ENCODE measurements at regions not wholly inside any gene's neighbourhood (a gene's known extent, or its start where the extent isn't known, plus 50 kb on each side); places are given as distances from the start of the nearest gene placed in this dataset.
"Not testable (repeated sequence)": the region's sequence is repeated elsewhere in the genome, so short reads cannot be mapped to it uniquely, and the experiment has no call there.

DNA sequence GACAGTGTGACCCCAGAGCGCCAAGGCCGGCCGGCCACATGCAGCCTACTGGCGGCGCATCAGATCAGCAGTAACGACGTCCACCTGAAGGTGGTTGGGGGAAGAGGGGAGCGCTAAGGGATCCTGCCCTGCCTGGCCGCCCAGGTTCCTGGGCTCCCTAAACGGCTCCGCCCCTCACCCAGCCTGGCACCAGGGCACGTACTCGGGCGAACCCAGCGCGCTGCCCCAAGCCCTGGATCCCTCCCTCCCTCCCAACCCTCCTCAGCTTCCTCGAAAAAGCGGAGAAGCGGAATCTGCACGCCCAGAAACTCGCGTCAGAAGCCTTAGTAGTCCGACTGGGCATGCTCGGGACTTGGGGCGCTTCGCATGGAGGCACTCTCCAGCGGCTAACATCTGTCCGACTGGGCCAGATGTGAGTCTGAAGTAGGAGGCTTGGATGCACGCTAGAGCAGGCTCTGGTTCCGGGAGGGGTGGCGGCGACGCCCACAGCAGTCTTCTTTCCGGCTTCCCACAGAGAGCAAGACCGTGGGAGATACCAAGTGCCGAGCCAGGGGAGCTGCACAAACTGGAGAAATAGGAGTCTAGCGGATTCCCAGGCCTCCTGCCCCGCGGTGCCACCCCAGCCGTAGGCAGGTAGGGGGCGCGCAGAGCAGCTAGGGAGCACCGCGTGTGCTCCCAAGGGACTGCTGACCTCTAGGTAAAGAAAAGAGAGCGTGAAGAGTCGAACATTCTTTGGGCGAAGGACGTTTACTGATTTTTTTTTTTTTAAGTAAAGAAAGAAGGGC lies 114.3 kb upstream of the TEX13C start:
- DNase-seq (ENCODE audit: low spot score): peak; percentile 12
- TF ChIP-seq, protein P1, sequence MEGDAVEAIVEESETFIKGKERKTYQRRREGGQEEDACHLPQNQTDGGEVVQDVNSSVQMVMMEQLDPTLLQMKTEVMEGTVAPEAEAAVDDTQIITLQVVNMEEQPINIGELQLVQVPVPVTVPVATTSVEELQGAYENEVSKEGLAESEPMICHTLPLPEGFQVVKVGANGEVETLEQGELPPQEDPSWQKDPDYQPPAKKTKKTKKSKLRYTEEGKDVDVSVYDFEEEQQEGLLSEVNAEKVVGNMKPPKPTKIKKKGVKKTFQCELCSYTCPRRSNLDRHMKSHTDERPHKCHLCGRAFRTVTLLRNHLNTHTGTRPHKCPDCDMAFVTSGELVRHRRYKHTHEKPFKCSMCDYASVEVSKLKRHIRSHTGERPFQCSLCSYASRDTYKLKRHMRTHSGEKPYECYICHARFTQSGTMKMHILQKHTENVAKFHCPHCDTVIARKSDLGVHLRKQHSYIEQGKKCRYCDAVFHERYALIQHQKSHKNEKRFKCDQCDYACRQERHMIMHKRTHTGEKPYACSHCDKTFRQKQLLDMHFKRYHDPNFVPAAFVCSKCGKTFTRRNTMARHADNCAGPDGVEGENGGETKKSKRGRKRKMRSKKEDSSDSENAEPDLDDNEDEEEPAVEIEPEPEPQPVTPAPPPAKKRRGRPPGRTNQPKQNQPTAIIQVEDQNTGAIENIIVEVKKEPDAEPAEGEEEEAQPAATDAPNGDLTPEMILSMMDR (IDR thresholded peaks at IDR 0.05; ENCODE audit: extremely low read depth, insufficient read depth, missing control alignments): no peak
- in situ Hi-C loops (cut with MboI; ENCODE audit: low pct_unique_long_range_greater_than_20kb, low sequenced_read_pairs, unreplicated experiment): no loop called here

DNA sequence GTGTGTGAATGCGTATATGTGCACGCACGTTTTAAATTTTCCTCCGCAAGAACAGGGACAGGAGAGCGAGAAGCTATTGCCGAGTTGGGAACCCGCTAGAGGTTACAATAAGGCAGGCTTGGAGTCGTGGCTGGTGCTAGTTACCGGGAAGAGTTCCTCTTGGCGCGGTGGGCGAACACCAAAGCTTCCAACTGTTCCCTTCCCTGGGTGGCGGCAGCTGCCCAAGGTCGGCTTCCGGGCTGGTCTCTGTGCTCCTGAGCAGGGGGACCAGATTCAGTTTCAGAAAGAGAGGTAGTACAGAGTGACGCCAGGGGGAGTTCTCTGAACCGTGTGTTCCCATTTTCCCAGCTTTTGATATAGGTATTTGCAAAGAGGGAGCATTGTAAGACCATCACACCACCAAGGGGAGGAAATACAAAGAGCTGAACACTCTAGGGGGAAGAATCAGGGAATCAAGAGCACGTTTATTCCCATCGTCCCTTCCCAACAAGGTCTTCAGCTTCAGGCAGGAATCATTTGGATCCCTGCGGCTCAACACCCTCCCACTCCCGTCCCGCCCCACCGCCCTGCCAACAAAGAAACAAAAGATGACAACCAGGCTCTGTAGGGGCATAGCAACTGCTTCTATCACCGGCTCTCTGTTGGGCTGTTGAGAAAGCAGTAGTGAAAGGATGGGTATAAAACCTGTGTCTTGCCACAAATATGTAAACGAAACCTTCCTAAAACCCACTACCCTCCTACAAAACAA lies 113.6 kb upstream of the TEX13C start:
- no peak for DNase-seq (ENCODE audit: low spot score)
- in situ Hi-C loops (cut with MboI; ENCODE audit: low pct_unique_long_range_greater_than_20kb, low sequenced_read_pairs, unreplicated experiment): no loop called here
- TF ChIP-seq, protein P1 (IDR thresholded peaks at IDR 0.05; ENCODE audit: extremely low read depth, insufficient read depth, missing control alignments): no peak

DNA sequence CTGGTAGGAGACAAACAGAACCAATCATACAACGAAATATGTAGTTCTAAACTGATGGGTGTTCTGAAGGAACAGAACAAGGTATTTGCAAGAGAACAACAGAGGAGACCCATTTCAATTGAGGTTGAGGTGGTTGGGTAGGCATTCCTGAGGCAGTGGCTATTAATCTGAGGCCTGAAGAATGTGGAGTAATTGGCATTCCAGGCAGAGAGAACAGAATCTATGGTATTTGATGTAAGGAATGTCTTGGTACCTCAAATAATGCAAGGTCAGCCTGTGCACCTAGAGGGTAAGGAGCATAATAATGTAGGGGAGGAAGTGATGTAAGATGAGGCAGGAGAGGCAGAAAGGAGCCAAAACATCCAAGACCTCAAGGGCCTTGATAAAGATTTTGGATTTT lies 109.5 kb upstream of the TEX13C start:
- no peak for DNase-seq (ENCODE audit: low spot score)
- in situ Hi-C loops (cut with MboI; ENCODE audit: low pct_unique_long_range_greater_than_20kb, low sequenced_read_pairs, unreplicated experiment): no loop called here
- TF ChIP-seq, protein P1 (IDR thresholded peaks at IDR 0.05; ENCODE audit: extremely low read depth, insufficient read depth, missing control alignments): no peak

DNA sequence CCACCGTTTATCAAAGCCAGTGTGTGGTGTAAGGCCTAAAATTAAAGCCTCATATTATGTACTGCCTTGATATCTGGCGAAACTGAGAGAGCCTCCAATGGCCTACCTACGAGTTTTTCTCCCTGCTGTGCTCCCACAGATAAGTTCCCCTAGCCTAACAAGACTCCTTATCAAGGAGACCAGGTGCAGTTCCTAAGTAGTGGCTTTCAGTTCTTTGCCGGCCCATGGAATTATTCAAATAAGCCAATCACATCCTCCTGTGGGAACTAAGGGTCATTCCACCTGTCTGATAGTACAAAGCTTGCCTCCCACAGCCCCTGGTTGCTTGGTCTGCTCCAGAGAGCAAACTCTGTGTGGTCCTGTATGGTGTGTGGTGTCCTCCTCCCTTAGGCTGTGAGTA lies 99.8 kb upstream of the TEX13C start:
- DNase-seq (ENCODE audit: low spot score): no peak
- TF ChIP-seq, protein P1 (IDR thresholded peaks at IDR 0.05; ENCODE audit: extremely low read depth, insufficient read depth, missing control alignments): no peak
- in situ Hi-C loops (cut with MboI; ENCODE audit: low pct_unique_long_range_greater_than_20kb, low sequenced_read_pairs, unreplicated experiment): no loop called here

DNA sequence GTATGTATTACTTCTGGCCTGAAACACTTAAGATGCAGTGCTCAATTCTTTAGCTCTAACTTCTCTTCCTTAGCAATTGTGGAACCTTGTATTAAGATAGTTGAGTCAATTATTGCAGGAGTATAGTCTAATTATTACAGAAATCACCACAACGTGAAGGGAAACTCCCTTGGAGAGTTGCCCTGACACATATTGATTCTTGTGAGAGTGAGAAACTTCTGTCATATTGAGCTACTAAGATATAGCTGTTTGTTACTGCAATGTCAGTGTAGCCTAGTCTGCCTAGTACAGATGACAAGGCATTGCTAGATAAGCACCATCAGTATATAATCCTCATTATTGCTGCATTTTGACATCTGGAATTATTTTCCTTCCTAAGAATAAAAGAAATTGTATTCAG lies 82.7 kb upstream of the TEX13C start:
- no peak for DNase-seq (ENCODE audit: low spot score)
- TF ChIP-seq, protein P1 (IDR thresholded peaks at IDR 0.05; ENCODE audit: extremely low read depth, insufficient read depth, missing control alignments): no peak
- in situ Hi-C loops (cut with MboI; ENCODE audit: low pct_unique_long_range_greater_than_20kb, low sequenced_read_pairs, unreplicated experiment): no loop called here

DNA sequence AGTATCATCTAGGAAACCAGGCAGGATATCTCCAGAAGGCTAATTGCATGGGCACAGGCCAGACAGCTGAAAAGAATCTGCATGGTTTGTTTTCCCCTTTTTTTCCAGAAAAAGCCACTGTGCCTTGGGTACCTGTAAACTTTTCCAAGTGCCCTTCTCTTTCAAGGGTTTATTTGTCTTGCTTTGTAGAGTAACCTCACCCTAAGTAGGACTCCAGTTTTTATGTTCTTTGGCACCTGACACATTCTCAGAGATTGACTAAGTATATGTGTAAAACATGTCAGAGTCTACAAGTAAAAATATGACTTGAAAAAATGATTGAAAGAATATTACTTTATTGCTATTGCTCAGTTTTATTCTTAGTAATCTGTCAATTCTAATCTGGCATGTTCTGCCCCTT lies 70.7 kb upstream of the TEX13C start:
- in situ Hi-C loops (cut with MboI; ENCODE audit: low pct_unique_long_range_greater_than_20kb, low sequenced_read_pairs, unreplicated experiment): no loop called here
- DNase-seq (ENCODE audit: low spot score): no peak
- TF ChIP-seq, protein P1 (IDR thresholded peaks at IDR 0.05; ENCODE audit: extremely low read depth, insufficient read depth, missing control alignments): no peak

DNA sequence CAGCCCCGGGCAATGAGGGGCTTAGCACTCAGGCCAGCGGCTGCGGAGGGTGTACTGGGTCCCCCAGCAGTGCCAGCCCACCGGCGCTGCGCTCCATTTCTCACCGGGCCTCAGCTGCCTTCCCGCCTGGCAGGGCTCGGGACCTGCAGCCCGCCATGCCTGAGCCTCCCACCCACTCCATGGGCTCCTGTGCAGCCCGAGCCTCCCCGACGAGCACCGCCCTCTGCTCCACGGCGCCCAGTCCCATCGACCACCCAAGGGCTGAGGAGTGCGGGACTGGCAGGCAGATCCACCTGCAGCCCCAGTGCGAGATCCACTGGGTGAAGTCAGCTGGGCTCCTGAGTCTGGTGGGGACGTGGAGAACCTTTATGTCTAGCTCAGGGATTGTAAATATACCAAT lies 63.9 kb upstream of the TEX13C start:
- in situ Hi-C loops (cut with MboI; ENCODE audit: low pct_unique_long_range_greater_than_20kb, low sequenced_read_pairs, unreplicated experiment): not testable (repeated sequence)

More for the DNA sequence above, 63.9 kb upstream of the TEX13C start:
- DNase-seq (ENCODE audit: low spot score): not testable (repeated sequence)
